NCI-H526 (cell line): ENCODE measurements at regions not wholly inside any gene's neighbourhood (a gene's known extent, or its start where the extent isn't known, plus 50 kb on each side); places are given as distances from the start of the nearest gene placed in this dataset.
A peak's percentile ranks its signal among the peaks of the same experiment; 100 is the strongest.
"Not testable (repeated sequence)": the region's sequence is repeated elsewhere in the genome, so short reads cannot be mapped to it uniquely, and the experiment has no call there.

Experiments used
- DNase-seq, 2 experiments: peaks; one replicate each; lab custom pipeline; 2025; lab: John Stamatoyannopoulos, UW

DNA sequence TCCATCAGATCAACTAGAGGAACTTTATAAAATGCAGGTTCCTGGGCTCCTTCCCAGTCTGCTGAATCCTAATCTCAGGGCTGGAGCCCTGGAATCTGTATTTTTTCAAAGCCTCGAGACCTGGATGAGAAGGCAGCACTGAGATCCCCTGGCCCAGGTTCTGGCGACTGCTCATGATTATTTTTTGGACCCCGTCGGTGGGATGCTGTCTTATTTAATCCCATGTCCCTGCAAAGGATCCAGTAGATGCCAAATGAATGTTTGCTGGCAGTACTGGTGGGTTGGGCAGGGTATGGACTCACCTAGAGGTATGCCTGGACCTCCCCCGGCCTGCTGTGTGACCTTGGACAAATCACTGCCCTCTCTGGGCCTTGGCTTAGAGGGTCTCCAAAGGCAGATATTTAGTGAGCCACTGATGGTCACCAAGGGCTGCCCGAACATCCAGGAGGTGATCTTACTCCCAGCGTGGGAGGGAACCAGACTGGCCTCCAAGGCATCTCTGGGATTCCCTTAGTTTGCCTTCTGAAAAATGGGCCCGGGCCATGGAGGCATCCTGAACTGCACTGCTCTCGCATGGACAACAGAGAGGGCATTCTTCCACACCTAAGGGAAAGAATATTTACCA lies 91.6 kb upstream of the RUNX3 start:
- no peak for DNase-seq

DNA sequence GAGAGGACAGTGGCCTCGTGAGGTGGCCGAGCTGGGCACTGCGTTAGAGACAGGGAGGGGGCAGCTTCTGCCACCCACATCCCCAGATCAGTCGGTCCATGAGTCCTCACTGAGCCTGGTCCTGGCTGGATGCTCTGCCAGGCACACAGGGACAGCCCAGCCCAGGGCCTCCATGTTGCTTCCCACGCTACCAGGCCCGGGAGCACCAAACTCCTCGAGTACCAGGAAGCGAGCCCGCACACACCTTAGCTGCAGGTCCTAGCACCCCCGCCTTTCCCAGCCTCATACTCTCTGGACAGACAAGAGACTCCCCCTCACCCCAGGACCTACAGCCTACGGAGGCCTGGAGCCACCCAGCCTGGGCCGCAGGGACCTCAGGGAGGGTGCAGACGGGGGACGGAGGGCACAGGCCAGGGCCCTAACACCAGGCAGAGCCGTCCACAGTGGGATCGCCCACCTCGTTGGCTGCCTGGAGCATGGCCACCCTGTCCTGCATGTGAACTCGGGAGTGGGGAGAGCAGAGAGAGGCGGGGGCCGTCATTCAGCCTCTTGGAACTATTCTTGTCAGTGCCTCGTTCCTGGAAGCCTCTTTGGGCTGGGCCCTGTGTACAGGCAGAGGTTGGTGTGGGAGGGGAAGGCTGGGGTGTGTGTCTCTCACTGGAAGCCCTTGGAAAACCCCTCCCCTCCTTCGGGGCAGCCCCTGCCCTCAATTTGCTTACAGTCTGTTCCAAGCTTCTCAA lies 90.9 kb upstream of the RUNX3 start:
- DNase-seq = no peak

GRCh38 chr1:25020173-25020845 lies 90.2 kb upstream of the RUNX3 start:
- no peak for DNase-seq

DNA sequence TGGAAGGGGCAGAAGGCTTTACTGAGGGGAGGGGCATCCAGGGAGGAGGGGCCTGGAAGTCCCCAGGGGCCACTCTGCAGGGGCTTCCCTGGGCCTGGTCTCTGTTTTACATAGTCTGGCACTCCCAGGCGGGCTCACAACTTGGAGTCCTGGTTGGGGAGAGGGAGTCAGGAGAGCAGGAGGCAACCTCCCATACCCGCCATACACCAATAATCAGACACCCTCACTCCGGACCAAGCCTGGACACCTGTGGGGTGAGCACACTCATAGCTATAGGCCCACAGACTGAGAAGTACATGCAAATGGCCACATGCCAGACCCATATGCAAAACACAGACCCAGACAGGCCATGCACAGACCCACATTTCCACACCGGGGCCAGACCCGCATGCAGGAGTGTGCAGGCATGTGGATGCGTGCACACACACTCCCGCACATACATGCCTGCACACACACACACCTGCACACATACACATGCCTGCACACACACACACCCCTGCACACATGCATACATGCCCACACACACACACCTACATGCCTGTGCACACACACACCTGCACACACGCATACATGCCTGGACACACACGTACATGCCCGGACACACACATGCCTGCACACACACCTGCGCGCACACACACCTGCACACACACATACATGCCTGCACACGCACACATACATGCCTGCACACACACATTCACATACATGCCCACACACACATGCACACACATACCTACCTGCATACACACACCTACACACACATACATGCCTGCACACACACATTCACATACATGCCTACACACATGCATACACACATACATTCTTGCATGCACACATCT lies 89.5 kb upstream of the RUNX3 start:
- DNase-seq = peak; percentile 64 to 82

GRCh38 chr1:25018943-25019336 lies 88.9 kb upstream of the RUNX3 start:
- no peak for DNase-seq

GRCh38 chr1:25018110-25018735 lies 88.1 kb upstream of the RUNX3 start:
- DNase-seq = no peak

DNA sequence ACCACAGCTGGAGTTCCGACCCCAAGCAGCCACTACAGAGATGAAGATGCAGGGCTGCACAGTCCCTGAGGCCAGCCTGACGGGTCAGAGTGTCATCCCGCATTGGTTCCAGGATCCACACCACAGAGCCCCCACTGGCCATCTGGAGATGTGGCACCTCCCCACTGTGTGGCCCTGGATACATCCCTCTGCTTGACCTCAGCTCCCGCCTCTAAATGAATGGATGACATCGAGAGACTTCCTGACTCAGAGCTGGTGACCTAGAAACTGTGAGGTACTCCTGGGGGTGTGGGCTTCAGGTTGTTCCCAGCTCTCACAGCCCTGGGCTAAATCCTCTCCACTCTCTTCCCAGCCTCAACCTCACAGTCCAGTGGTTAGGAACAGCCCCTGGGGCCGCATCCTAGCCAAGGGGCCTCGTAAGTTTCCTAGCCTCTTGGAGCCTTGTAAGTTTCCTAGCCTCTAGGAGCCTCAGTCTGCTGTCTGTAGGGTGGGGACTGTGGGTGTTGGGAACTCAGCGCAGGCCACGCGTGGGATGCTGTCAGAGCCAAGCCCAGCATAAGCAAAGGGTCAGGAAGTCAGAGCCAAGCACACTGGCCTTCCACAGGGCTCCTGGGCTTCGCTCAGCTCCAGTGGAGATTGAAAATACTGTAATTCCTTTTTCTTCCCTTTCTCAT lies 87.5 kb upstream of the RUNX3 start:
- no peak for DNase-seq

DNA sequence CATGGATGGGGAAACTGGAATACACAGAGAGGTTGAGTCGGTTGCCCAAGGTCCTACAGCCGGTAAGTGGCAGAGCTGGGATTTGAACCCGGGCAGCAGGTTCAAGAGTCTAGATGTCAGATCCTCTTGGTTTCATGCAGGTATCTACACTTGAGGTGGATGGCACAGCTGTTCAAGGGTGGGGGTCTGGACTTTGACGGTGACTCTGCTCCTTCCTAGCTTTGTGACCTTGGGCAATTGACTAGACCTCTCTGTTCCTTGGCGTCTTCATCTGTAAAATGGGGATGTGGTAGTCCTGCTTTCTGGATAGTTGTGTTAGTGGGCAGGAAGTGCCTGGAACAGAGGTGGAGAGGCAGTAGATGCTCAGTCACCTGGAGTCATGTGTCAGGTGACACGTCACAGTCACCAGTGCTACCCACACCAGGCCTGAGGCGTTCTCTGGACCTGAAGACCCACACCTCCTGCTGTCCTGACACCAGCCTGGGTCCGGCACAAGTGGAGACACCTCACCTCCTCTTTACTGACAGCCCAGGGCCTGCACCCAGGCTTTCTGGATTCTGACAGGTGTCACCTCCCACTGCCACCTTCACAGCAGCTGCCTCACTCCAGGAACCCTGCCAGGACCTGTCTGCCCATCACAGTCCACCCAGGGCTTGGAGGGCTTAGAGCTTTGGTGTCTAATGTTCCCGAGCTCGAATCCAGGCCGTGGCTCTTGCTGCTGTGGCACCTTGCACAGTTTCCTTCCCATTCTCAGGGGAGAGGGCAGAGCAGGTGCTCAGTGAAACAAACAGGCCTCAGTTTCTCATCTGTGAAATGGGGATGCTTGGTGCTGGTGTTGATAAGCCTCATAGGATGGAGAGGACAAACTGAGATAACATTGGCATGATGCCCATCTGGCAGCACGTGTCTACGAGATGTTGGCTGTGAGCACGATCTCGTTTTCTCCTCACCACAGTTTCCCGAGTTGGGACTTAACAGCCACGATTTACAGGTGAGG lies 83.2 kb upstream of the RUNX3 start:
- DNase-seq = no peak

DNA sequence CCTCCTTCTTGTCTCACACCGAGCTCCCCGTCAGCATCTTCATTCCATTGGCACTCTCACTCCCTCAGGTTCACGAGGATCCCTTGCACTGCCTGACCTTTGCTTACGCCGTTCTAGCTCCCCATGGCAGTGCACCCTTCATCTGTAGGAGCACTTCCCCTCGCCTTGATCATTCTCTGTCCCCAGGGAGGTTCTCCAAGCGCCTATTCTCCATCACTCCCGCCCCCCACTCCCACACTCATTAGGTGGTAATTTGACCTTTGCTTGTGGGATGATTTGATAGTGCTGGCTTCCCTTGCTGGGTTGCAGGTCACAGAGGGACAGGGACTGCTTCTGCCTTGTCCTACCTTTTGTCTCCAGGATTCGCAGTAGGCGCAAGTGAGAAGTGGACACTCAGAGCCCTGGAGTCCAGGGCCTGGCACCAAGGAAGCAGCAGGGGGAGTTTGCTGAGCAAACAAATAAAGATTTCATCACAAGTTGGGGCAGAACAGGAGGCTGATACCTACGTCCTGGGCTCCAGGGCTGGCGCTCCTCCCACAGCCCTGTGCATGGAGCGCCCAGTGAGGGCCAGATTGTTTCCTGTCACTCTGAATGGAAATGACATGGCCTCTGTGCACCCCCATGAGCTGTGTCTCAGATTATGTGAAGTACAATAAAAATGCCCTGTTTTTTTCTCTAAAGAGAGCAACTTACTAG lies 82.0 kb upstream of the RUNX3 start:
- DNase-seq = no peak

DNA sequence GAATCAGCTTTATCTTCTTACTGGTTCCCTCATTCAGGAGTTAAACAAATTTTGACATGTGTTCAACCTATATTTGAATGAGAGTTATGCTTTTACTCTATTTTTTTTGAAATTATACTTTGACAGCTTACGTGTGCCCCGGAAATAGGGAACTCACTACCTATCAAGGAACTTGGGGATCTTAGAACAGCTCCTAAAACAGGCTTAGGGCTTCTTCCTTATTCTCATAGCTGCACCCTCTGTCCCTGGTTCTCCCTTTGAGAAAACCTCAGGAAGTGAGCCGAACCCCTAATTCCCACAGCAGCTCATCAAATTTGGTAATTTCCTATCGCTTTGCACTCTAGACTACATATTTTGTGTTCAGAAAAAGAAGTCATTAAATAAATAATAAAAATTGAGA lies 81.2 kb upstream of the RUNX3 start:
- no peak for DNase-seq

- DNase-seq = no peak
Measured at GRCh38 chr1:25009671-25010262, 79.7 kb upstream of the RUNX3 start.

GRCh38 chr1:25008192-25008485 lies 78.1 kb upstream of the RUNX3 start:
- no peak for DNase-seq

DNA sequence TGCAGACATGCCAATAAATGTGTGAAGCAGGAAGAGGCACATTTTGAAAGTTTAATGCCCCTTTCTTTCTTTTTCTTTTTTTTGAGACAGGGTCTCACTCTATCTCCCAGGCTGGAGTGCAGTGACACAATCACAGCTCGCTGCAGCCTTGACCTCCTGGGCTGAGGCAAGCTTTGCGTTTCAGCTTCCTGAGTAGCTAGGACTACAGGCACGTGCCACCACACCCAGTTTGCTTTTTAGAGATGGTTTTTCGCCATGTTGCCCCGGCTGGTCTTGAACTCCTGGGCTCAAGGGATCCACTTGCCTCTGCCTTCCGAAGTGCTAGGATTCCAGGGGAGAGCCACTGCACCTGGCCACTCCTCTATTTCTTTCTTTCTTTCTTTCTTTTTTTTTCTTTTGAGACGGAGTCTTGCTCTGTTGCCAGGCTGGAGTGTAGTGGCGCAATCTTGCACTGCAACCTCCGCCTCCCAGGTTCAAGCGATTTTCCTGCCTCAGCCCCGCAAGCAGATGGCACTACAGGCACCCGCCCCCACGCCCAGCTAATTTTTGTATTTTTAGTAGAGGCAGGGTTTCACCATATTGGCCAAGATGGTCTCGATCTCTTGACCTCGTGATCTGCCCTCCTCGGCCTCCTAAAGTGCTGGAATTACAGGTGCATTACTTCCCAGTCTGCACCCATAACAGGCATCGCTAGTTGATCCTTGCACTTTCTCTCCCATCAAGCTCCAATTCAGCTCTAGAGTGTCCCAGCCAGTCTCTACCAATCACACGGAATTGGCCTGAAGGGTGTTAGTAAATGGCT lies 77.5 kb upstream of the RUNX3 start:
- not testable (repeated sequence) for DNase-seq

DNA sequence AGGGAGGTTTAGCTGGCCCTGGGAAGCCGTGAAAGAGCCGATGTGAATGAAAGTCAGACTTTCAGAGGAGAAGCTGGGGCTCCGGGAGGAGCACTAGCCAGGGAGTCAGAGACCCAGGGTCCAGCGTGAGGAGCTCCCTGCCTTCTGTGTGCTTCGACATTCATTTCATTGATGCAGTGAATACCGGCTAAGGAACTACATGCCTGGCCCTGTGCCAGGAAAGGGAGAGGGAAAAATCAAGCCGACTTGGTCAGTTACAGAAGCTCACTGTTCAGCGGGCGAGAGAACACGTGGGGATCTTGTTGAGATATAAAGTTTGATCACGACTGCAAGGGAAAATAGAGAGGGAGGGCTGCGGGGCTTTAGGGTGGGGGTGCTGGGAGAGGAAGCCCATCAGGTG lies 76.7 kb upstream of the RUNX3 start:
- peak in 1 of 2 experiments; percentile 25 for DNase-seq

- DNase-seq = no peak
Measured at GRCh38 chr1:25004355-25004754, 74.3 kb upstream of the RUNX3 start.

- DNase-seq = no peak
Measured at GRCh38 chr1:25003457-25004190, 73.5 kb upstream of the RUNX3 start.

- no peak for DNase-seq
Measured at GRCh38 chr1:25003000-25003399, 72.9 kb upstream of the RUNX3 start.
